Left colon (tissue), 2 donors: ENCODE measurements at regions not wholly inside any gene's neighbourhood (a gene's known extent, or its start where the extent isn't known, plus 50 kb on each side); places are given as distances from the start of the nearest gene placed in this dataset.
"Not testable (repeated sequence)": the region's sequence is repeated elsewhere in the genome, so short reads cannot be mapped to it uniquely, and the experiment has no call there.

Experiments used
- ATAC-seq: fragments of 200-7000 bp; cut with Tn5 transposase; one replicate; pipeline ENCODE4 v1.9.1; 2020; ENCODE audit warnings: mild to moderate bottlenecking, moderate library complexity
- DNase-seq, 2 donors: peaks; one replicate each; pipeline ENCODE4 v3.0.0-alpha.2; 2020
- intact Hi-C, 2 donors: fragments of 100-400 bp; cut with DNase I in 1 of 2; cut with micrococcal nuclease in 1 of 2; formaldehyde crosslinking; loops; one replicate each; pipeline versions ENCODE4 v1.11.2 to v1.14.0; 2022; cut with DNase I, micrococcal nuclease
- donor health status: DM: no; HTN: no; CAD: no.
- donor health status: DM: yes; HTN: yes; CAD: no.

GRCh38 chr11:57871231-57871630 lies 109.6 kb downstream of the CTNND1 start:
- DNase-seq: no peak
- no peak for ATAC-seq
- intact Hi-C loops: no loop called here

DNA sequence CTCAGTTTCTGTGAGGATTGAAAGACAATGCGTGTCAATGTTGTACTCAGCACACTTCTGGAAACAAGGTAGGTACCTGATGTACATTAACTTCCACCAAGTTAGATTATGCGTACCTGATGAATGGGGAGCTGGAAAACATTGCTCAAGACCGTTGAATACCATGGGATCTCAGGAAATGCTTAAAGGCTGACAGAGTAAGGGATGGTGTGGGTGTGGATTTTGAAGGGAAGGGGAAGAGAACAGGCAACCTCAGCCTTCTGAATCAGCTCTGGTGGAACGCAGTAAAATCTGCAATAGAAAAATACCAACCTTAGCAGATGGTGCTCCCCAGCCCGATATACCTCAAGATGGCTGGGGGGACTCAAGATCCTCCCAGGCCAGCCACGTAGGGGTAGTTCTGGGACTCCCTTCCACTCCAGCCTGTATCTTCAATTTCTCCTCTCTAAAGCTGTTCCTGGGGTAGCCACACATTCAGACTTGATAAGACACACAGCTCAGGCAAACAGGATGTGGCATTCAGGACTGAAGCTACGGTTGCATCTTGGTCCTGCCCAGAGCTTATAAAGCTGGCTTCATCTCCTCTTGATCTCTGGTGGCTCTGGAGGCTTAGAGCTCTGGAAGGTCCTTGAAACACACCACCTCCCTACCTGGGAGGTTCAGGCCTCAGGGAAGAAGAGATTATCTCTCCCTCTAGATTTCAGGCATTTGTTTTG lies 111.8 kb downstream of the CTNND1 start:
- no peak for ATAC-seq
- intact Hi-C loops: no loop called here
- no peak for DNase-seq

DNA sequence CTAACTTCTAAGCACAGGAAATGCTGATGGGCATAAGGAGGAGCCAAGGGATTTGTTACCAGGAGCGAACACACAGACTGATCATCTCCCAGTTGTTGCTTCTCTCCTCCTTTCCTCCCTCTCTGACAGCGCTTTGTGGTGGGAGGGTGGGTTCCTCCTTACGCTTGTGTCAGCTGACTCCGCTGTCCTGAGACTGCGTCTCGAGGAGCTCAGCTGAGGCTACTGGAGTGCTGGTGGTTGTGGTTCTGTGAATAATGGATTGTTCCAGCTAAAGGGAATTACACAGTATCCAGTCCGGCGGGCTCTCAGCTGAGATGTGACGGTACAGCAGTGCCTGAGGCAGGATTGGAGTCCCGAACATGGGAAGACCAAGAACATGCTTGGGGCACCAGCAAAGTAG lies 113.4 kb downstream of the CTNND1 start:
- intact Hi-C loops: no loop called here
- DNase-seq: no peak
- no peak for ATAC-seq

DNA sequence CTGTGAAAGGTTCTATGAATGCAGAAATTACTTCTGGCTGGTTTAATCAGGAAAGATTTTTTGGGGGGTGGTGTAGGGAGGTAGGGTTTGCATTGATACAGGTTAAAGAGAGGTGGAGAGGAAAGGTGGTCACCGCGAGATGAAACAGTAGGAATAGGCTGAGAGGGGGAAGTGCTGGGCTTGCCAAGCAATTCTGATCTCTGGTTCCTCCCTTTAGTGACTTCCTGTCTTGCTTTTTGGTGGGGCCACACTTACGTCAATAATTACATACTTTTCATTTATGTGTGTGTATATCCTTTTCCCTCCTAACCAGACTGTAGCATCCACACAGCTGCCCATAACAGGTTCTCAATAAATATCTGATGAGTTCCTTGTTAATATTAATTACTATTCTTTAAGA lies 120.0 kb downstream of the CTNND1 start:
- ATAC-seq (peak; percentile 21), DNase-seq (no peak)
- intact Hi-C loops: no loop called here

DNA sequence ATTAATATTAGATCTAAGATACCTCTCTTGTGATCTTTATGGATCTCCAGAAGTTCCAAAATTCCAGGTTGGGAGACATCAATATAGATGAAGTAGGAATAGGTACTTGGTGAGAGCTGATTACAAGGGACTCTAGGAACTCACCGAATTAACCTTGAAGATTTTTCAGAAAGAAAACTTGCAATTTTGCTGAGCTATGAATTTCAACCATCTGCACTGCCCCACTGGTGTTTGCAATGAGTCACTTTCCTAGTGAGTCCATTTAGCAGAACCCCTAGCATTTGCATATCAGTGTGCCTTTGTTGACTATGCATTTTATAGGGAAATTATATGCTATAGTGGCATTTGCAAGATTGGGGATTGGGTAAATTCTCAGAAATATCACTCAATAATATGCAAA lies 122.0 kb downstream of the CTNND1 start:
- no peak for DNase-seq
- ATAC-seq: no peak
- intact Hi-C loops: no loop called here

GRCh38 chr11:57885298-57886050 lies 123.9 kb downstream of the CTNND1 start:
- DNase-seq: peak in 1 of 2 donors; percentile 20
- intact Hi-C loops: no loop called here
- ATAC-seq: peak; percentile 48

DNA sequence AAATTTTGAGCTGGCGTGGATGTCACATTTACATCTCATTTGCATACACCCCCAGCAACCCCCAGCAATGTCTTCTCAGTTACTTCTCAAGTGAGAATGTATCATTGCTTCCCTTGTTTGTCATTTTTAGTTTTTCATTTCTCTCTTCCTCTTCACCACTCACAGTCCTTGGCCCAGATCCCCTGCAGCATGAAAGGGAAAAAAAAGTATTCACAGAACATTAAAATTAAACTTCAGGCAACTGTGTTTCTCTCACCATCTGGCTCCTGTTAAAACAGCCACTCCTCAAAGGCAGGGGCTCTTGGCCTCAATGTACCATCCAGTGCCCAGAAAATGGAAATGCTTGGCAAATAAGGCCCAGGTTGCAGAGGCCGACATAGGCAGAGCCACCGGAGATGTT lies 126.8 kb downstream of the CTNND1 start:
- intact Hi-C loops: no loop called here
- DNase-seq: no peak
- no peak for ATAC-seq

GRCh38 chr11:57890521-57890920 lies 128.9 kb downstream of the CTNND1 start:
- intact Hi-C loops: no loop called here
- no peak for ATAC-seq
- no peak for DNase-seq

DNA sequence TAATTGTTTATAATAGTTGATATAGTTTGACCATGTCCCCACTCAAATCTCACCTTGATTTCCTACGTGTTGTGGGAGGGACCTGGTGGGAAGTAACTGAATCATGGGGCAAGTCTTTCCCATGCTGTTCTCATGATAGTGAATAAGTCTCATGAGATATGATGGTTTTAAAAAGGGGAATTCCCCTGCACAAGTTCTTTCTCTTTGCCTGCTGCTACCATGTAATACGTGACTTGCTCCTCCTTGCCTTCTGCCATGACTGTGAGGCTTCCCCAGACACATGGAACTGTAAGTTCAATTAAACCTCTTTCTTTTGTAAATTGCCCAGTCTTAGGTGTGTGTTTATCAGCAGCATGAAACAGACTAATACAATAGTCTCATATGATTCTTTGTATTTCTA lies 130.5 kb upstream of the OR9Q1 start:
- DNase-seq, intact Hi-C loops, ATAC-seq: not testable (repeated sequence)

DNA sequence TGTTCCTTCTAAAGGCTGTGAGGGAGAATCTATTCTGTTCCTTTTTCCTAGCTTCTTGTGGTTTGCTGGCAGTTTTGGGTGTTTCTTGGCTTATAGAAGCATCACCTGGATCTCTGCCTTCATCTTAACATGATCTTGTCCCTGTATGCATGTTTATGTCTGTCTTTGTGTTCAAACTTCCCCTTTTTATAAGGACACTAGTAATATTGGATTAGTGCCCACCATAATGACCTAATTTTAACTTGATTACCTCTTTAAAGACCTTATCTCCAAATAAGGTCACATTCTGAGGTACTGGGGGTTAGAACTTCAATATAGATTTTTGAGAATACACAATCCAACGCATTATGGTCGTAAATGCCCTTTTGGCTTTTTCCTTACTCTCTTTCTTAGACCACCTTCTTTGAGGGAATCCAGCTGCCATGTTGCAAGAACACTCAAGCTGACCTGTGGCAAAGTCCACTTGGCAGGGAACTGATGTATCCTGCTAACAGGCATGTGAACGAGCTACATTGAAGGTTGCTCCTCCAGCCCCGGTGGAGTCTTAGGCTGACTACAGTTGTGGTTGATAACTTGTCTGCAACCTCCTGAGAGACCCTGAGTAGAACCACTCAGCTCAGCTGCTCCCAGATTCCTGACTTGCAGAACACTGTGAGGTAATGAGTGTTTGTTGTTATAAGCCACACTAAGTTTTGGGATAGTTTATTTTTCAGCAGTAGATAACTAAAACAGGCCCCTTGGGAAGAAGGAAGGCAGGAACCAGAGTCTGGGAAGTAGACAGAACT lies 127.1 kb upstream of the OR9Q1 start:
- no peak for ATAC-seq
- intact Hi-C loops: no loop called here
- DNase-seq: peak in 1 of 2 donors; percentile 18

DNA sequence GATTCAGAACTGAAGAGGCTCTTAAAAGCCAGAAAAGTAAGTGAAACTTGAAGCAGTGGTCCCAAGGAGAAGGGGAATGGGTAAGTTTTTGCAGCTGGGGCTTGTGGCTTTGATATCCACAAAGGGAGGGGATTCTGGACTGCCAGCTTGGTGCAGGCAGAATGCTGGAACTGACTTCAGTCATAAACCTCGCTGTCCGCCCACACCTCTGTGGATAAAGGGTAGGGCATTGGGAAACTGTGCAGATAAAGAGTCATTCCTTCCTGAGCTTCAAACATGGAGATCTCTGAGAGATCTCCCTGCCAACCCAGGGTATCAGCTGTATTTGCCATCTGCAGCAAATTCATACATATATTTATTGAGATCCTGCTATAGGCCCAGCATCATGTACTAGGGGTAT lies 124.3 kb upstream of the OR9Q1 start:
- ATAC-seq (peak; percentile 73), DNase-seq (peak; percentile 58 to 61)
- intact Hi-C loops: no loop called here

DNA sequence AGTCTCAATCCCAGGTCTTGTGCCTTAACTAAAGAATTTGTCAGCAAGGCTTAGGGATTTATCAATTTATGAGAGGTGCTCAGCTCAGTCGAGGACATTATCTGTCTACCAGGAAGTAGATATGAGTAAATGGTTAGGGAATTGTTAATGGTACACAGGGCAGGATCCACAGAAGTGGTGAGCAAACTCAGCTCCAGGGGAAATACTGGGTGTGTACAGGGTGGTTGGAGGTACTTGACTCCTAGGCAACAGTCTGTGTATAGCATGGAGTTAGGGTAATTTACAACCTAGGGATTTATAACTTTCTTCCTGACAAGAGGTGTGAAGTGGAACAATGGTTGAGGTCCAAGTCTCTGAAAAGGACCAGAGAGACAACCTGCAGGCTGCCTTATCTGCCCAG lies 123.4 kb upstream of the OR9Q1 start:
- peak; percentile 90 for ATAC-seq
- peak in 1 of 2 donors; percentile 74 for DNase-seq
- intact Hi-C loops: no loop called here

GRCh38 chr11:57901278-57901677 lies 122.4 kb upstream of the OR9Q1 start:
- intact Hi-C loops: no loop called here
- ATAC-seq (no peak), DNase-seq (no peak)

- ATAC-seq: no peak
- intact Hi-C loops: no loop called here
- no peak for DNase-seq
These were observed 121.9 kb upstream of the OR9Q1 start for GRCh38 chr11:57901756-57902155.

GRCh38 chr11:57903011-57903410 lies 120.7 kb upstream of the OR9Q1 start:
- no peak for DNase-seq
- intact Hi-C loops: no loop called here
- ATAC-seq: no peak

- intact Hi-C loops: no loop called here
- ATAC-seq (peak; percentile 73), DNase-seq (peak; percentile 69 to 89)
These were observed 120.1 kb upstream of the OR9Q1 start for GRCh38 chr11:57903441-57904123.

GRCh38 chr11:57904376-57904775 lies 119.3 kb upstream of the OR9Q1 start:
- ATAC-seq (no peak), DNase-seq (no peak)

DNA sequence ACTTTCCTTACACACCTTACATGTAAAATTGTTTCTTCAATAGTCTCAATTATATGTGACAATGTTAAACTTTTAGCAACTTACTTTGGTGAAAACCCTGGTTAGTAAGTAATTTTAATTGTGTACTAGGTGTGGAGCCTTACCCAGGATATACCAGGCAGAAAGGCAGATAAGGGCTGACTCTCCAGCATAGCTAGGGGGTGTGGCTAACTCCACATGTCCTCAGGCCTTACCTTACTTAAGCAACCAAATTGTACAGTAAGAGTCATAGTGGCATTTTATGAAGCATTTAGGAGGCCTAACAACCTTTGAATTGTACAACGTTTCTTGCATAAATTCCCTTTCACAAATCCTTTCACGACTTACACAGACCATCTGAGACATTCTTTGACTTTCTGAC lies 118.2 kb upstream of the OR9Q1 start:
- DNase-seq: peak in 1 of 2 donors; percentile 50

More at GRCh38 chr11:57904376-57904775, 119.3 kb upstream of the OR9Q1 start:
- intact Hi-C loops: no loop called here

GRCh38 chr11:57908399-57908798 lies 115.3 kb upstream of the OR9Q1 start:
- ATAC-seq, intact Hi-C loops, DNase-seq: not testable (repeated sequence)

More for the DNA sequence above, 118.2 kb upstream of the OR9Q1 start:
- peak; percentile 67 for ATAC-seq
- intact Hi-C loops: no loop called here
